Stimulated activated CD8-positive, alpha-beta memory T cell treated with anti-CD3 and anti-CD28 coated beads, Interleukin-7, amount 100 ng/mL, for 48 hours (primary cell): ENCODE measurements at regions not wholly inside any gene's neighbourhood (a gene's known extent, or its start where the extent isn't known, plus 50 kb on each side); places are given as distances from the start of the nearest gene placed in this dataset.

Source experiments
- DNase-seq, 2 donors: peaks; one replicate each; pipeline ENCODE4 v3.0.0-alpha.2; 2020; ENCODE audit warnings: low read depth in 1 of 2; ENCODE audit errors: extremely low read depth in 1 of 2

DNA sequence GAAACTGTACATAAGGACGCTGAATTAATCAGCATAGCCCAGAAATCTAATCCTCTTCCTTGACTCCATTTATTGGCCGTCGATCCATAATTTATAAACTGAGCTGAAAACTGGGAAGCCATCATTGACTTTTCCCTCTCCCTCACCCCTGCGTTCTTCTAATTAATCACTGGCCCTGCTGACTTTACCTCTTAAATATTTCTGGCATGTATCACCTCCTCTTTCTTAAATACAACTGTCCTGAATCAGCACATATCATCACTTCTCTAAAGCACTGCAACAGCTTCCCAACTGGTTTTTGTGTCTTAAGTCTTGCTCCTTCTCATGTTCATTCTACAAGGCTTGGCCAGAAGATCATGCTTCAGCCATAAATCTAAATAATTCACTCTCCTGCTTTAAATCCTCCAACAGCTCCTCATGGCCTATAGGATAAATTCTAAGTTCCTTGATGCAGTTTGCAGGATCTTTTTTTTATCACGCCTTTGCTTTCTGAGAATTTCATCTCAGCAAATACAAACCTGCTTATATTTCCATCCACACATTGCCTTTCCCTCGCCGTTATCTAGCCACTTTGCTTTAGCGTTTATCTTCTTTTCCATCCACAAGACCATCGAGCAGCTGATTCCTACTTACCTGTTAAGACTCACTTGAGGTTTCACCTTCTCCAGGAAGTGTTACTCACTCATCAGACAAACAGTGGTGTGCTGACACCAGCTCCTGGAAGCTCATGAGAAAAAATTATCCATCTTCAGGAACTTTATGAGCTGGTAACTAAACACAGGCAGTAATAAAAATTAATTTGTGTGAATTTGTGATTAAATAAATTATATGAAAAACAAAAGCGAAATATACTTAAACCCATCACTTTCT is 295.6 kb upstream of the FLRT2 start:
- no peak for DNase-seq

DNA sequence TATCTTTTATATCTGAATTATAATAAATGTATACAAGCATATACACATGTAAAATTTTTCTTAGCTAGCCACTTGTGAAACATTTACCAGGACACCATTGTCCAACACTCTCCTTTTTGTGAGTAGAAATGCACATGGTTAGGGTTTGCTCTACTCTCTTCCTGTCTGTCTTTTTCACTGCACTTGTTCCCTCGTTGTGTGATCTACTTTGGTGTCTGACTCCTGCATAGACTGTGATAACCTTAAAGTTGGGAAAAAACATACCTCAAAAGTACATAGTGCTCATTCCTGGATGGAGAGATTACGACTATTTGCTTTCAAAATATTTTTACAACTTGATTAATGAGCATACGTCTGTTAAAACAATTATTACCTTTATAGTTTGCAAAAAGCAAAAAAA is 294.1 kb upstream of the FLRT2 start:
- no peak for DNase-seq

DNA sequence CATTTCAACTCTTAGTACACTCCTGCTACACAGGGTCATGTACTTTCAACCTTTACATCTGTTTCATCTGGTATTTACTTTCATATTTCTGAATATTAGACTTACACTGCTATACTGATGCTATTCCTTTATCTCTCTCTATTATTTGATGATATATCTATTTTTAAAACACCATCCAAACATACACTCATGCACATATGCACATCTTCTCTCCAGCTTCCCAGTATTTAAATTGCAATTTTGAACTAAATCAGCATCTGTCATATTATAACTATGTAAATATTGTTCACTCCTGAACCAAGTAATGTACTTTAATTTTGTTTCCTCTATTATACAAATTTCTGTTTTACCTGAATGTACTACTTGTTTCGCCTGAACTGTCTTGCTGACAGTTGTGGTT is 293.6 kb upstream of the FLRT2 start:
- DNase-seq: no peak

DNA sequence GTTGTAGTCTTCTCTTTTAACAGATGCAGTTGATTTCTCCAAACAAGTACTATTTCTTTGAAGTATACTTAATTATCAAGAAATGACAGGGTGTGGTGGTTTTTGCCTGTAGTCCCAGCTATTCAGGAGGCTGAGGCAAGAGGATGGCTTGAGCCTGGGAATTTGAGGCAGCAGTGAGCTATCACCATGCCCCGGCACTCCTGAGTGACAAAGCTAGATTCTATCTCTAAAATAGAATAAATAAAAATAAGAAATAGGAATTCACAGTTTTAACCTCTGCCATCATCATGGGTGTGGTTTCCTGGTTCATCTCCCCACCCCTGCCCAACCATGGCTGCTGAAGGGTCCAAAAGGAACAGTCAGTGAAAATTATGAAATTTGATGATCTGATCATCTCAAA is 290.2 kb upstream of the FLRT2 start:
- no peak for DNase-seq

DNA sequence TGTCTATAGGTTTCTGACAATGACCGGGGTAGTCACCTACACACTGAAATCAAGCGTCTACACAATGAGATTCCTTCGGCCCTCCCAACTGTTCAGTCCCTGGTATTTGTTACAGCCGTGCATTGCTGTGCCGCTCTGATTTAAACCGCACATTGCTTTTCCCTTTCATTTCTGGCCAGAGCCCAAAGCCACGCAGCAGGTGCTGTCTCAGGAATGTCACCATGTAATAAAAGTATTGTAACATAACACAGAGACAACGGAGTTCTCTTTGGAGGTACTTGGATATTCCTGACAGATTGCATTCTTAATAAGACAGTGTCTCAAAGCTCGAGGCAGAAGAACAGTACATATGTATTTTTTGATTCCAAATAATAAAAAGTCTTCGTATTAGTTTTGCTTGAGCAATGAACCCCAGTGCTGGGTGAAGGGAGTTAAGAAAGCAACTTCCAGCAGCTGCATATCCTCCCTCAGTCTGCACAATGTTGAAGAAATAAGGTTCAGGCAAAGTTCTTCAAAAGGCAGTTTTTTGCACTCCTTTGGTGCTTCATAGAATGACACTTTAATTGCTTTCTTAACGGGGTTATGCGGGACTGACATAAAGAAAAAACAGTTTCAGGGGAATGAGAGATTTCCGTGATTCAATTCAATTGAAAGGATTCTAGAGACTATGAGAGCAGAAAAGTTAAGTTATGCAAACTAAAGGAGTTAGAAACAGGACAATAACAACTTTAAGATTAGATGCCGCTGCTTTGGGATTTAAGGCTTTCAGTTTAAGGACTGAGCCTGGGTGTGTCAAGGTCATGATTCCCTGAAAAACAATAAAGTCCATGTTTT is 288.7 kb upstream of the FLRT2 start:
- DNase-seq: no peak

DNA sequence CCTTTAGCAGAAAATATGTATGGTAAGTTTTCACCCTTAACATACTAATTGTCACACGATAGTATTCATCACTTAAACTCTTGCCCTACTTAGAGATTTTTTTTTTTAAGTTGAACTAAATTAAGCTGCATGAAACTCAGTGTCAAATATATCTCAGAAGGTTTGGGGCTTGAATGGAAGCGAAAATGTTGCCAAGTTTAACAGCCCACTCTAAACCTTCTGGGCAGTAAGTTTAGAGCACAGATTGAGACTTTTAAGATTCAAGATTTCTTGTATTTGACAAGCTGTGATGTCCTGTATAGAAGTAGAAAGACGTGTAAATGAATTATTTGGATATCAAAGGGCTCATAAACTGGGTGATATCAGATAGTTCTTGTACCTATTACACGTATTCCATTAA is 287.3 kb upstream of the FLRT2 start:
- DNase-seq: no peak

DNA sequence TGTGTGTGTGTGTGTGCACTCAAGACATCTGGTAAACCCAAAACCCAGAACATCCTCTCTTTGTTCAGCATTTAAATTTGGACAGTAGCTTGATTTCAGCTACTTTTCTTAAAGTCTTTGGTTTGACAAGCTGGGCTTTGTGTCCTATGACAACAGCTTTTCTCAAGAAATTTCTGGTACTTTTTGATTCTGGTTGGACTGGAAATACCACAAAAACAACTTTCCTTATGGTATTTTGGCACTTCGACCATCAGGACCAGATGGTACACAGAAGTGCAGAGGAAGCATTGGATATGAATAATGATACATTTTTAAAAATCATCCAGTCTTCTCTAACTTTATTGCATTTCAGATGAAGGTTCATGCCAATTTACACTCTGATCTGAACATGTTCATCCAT is 286.6 kb upstream of the FLRT2 start:
- DNase-seq: no peak

DNA sequence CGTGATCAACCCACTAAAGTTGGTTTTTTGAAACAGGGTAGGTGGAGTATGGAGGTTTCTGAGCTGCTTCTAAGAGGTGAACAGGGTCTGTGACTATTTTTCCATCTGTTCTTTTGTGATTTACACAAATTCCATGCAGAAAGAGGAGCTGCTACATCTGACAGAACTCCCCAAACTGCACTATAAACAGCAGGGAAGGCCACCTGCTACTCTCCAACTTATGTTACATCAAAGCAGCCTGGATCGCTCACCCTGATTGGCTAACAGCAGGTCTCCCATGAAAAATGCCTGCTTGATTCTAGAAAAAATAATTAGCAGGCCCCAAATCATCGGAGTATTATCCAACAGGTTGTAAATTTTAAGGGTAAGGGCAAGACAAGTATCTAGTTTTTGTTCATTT is 282.9 kb upstream of the FLRT2 start:
- no peak for DNase-seq

DNA sequence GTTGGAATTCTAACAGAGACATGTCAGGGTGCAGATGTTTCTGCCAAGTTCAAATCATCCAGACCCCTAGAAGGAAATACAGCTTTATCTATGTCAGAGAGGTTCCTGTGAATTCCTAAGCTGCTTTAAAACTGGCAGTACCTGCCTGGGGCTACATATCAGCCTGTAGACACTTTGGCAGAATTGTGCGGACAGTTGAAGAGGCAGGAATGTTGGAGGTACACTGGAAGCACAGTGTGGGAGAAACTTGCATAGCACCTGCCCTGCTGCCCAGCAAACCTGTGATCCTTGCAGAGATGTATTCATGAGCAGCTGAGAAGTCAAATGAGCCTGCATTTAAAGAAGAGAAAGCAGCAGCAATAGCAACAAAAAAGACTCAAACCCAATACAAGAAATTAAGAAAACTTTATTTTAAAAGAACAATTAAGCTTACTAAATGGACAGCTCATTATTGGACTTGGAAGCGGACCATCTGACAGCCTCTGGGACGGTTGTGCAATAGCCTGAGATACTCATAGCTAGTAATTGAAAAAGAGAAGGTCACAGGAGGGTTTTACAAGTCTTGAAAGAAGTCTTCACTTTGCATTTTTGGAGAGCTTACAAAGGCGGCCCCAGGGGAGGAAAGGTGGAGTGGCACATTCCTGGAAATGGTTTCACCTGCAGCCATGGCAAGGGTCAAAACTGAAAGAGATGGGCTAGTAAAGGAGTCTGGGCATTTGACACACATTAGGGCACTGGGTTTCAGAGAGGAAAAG is 280.9 kb upstream of the FLRT2 start:
- no peak for DNase-seq

DNA sequence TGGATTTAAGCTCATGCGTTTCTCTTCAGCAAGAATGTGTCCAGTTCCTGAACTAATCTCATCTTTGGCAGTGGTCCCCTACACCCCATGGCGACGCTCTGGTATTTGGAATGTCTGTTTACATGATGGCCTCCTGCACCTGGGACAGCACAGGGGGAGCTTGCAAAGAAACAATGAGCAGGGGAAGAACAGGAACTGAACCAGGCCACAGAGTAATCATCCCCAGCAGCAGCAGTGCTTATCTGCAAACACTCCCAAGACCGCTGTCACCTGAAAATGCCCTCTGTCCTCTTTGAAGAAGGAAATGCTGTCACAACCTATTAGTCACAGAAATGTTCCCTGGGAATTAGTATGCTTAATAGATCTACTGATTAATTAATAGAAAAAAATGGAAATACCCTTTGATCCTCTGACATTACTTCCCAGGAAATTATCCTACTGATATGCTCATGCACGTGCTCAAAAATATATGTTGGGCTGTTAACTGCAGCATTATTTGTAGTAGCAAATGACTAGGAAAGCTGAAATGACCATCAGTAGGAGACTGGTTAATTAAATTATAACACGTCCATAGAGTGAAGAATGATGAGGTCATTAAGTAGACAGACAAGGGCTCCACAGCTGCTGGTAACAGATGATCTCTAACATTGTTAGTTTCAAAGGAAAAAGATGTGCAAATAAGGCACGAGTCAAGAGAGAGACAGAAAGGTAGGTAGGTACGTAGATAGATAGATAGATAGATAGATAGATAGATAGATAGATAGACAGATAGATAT is 279.3 kb upstream of the FLRT2 start:
- DNase-seq: no peak

DNA sequence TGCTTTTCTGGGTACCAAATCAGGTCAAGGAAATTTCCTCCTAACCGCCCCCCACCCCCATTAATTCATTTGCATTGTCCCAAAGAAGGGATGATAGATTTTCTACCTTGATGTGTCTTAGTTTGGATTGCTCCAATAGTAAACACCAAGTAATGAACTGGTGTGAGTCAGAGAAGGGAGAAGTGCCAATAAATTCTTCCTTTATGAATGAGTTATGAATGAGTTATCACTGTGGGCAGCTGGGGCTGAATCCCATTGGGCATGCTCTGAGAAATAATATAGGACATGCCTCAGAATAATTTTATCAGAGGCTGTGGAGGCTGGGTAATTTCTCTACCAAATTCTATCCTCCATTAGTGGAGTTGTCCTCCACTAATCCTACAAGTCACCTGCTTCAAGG is 277.9 kb upstream of the FLRT2 start:
- no peak for DNase-seq

DNA sequence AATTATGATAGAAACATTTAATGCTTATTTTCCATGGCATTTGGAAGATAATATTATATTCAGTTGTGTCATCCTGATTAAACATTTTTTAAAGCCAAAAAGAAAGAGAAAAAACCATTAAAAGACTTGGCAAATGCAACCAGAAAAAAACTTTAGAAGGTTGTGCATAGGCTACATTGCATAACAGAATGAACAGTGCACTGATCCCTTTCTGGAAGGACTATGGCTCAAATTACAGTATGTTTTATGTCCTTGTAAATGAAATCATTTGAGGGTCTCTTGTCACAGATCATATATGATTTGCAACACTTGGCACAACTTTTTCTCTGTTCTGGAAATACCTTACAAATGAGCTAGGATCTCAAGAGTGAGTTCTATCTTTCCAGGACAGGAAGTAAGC is 275.2 kb upstream of the FLRT2 start:
- no peak for DNase-seq

DNA sequence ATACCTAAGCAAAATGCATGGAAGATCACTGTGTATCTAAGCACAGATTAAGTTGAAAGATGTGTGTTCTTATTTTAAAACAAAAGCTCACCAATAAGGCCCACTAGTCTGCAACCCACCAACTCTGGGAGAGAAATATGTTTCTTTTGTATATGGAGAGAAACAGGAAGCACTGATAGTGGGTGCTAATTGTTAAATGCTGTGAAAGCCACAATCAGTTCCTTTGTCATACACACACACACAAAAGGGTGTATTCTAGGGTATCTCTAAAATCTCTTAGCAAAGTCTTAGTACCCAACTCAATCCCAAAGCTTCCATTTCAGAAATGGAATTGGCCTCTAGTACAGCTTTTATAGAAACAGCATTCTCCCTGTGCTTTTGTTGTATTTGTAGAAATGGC is 272.7 kb upstream of the FLRT2 start:
- no peak for DNase-seq

DNA sequence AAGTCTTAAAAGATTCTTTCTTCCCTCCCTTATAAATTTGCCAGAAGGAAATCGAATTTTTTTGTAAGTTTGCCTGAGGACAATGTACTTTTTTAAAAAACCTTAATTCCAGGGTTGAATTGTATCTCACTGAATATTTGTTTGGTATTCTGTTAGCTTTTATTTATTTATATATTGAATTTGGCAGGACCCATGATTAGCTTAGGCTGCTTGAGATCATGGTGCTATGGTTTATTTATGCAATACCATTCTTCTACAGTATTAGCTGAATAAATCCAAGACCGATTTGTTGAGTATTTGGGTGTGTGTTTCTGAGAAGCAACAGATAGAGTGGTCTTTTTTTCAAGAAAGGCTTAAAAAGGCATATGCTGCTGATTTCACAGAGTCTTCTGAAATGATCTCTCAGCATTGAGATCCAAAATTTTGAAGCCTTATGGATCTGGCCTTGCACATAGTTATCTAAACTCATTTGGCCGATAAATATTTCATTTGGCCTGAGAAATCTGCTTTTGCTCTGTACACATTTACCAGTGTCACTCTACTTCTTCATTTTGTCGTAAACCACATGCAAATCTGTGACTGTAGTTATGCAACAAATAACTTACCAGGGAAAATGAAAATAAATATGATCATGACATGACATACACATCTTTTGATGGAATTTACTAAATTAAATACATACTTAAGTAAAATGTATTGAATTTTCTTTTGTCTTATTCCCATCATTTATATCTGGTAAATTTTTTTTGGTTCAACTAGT is 265.8 kb upstream of the FLRT2 start:
- no peak for DNase-seq

DNA sequence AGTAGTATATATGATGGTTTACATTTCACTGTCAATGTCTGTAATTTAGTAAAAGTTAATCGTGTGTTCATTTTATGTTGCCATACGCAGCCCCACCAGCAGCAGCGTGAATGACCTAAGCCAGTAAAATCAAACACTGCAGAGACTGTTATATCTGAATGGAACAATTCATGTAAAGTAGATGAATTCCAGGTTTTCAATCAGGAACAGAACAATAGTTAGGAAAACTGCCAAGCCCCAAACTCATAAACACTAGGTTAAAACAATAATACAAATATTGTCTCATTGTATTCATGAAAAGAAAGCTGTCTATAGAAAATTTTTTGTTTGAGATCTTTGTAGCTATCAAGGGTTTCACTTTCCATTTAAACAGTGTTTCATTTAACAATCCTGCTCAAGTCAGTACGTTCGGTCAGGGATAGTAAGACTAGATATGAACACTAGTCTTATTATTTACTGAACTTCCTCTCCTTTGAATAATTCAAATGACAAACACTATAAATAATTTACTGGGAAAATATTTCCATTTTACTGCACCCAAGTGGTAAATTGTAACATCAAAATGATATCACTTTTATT is 256.8 kb upstream of the FLRT2 start:
- DNase-seq: no peak

DNA sequence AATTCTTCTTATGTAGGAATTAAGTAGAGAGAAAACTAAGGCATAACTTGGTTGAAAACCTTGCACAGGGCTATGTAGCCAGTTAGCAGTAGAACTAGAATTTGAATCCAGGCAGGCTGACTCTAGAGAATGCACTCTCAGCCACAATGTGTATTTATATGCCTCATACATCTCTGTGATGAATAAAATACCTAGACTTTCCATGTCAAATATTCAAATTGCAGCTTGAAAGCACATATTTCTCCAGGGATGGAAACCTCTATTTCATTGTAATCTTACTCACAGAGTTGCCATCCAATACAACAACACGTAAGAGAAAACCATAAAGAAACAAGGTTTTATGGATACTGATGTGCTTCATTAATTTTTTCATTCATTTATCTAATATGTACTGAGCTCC is 256.0 kb upstream of the FLRT2 start:
- no peak for DNase-seq

DNA sequence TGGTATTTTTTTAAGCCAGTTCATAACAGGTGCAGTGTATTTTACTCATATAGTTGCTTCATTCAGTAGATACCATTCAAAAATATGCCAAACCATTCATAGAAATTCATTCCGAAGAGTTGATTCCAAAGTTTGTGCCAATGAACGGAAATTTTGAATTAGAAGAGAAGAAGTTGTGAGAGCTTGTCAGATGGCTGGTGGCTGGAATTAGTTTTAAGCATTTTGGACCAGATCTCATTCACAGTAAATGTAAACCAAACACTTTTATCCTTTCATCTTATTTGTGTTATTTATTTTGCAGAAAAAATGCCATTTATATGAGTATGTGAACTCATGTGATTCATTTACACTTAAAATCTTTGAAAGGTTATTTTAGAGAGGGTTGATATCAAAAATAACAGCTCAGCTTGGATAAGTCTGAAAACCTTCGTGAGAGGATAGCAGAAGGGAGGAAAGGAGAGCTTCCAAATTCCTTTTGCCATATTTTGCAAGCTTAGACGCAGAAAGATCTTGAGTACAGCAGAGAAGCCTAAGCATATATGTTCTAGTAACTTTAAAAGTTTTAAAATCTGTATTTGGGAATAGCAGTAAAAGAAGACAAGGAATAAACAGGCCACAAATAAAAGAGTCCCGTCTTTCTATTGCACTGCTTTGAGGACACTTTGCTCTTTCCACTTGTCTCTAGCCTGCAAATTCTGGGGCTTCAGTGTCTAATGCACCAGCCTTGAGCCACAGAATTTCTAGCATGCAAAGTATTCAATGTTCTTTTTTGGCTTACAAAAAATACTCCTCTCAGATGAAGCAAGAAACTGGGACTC is 253.6 kb upstream of the FLRT2 start:
- DNase-seq: no peak

DNA sequence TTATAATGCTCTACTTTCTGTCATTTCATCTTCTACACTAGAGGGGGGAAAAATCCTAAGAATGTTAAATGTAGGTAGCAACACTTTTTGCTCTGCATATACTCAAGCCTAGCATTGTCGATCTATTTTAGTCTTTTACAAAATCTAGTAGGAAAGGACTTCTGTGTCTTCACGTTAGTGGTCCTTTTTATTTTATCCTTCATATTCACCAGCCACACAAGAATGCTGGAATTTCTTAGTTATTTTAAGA is 253.0 kb upstream of the FLRT2 start:
- DNase-seq: no peak

DNA sequence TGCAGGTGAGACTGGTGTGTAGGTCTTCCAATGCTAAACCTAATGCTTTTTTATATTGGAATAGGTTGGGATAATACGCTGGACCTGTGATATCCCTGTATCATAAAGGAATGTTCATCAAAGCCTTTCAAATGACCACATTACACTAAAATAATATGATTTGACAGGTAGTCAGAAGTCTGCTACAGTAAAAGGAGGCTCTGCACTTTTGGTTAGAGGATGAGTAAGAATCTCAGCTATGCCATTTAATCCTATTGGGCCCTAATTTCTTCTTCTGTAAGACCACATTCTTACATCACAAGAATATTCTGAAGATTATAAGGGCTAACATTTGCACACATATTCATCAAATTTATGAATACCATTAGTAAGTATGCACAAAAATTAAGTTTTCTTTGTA is 250.5 kb upstream of the FLRT2 start:
- no peak for DNase-seq
